GM19193 (cell line): ENCODE measurements at regions not wholly inside any gene's neighbourhood (a gene's known extent, or its start where the extent isn't known, plus 50 kb on each side); places are given as distances from the start of the nearest gene placed in this dataset.

Experiments used
- POLR2A ChIP-seq: IDR thresholded peaks from 4 replicates; pipeline ENCODE4 v1.6.1; 2011; ENCODE audit not compliant: insufficient read depth, insufficient read length; ENCODE audit errors: extremely low read depth

GRCh38 chr2:128973566-128973965 is 654.9 kb upstream of the HS6ST1 start:
- no peak for TF ChIP-seq POLR2A

DNA sequence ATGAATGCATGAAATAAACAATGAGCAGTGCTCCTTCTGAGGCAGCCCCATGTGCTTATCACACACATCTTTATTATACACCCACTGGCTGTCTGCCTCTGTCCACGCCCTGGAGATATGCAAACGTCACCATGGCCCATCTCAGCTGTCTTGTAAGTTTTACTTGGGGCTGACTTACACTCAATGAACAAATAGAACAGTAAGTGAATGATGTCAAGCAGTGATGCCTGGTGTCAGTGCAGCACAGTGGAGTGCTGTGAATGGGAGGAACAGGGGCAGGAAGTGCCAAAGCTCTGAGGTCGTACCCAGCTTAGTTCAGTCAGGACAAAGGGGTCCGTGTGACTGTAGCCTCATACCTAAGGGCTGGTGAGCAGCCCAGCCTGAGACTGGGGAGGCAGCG is 659.5 kb upstream of the HS6ST1 start:
- no peak for TF ChIP-seq POLR2A

DNA sequence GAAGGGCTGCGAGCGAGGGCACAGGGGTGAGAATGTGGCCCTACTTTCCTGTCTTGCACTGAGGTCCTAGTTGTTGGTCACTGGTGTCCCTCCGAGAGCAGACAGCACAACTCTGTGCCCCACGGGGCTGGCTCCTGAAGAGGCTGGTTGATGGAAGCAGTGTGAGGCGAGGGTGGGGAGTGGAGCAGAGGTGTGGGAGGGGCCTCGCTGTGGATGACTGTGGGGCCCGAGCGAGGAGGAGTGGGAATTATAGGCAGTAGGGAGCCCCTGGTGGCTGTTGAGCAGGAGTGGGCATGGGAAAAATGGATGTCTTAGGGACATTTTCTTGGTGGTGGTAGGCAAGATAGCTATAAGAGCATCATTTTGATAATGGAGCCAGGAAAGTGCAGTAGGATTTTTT is 660.5 kb upstream of the HS6ST1 start:
- no peak for TF ChIP-seq POLR2A

GRCh38 chr2:128980475-128980874 is 661.8 kb upstream of the HS6ST1 start:
- TF ChIP-seq POLR2A: no peak

- TF ChIP-seq POLR2A: no peak
Observed at GRCh38 chr2:128981353-128981752, 662.7 kb upstream of the HS6ST1 start.

- no peak for TF ChIP-seq POLR2A
Observed at GRCh38 chr2:128982001-128982400, 663.3 kb upstream of the HS6ST1 start.

GRCh38 chr2:128982670-128983069 is 664.0 kb upstream of the HS6ST1 start:
- TF ChIP-seq POLR2A: no peak

GRCh38 chr2:128983094-128983493 is 664.4 kb upstream of the HS6ST1 start:
- TF ChIP-seq POLR2A: no peak

DNA sequence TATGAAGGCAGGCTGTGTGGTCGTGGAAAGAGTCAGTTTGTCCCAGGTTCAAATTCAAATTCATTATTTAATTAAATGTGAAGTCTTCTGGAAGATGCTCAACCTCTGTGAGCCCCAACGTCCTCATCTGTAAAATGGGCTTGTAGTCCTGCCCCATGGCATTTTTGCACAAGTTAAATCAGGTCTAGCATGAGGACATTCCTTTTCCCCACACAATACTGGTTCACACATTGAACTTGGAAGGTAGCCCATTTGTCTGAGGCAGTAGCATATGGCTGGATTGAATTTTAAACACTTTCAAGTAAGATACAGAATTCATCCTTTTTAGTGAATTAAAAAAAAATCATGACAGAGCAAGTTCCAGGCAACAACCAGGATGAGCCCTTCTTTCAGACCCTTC is 665.4 kb upstream of the HS6ST1 start:
- no peak for TF ChIP-seq POLR2A

DNA sequence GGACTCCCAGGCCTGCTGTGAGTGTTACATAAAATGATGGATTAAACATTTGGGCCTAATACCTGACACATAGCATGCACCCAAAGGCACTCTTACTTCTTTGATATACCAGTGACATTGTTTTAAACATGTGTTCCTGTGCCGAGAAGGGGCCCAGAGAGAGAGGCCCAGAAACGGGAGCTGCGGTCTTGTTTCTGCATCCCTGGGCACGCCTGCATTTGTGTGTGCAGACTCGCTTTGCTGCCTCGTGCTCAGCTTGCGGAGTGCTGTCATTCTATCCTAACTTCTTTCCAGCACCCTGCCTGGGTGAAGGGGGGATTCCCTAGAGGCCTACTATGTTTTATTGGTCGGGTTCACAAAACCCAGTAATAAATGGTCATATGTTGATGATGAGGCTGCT is 666.2 kb upstream of the HS6ST1 start:
- no peak for TF ChIP-seq POLR2A

DNA sequence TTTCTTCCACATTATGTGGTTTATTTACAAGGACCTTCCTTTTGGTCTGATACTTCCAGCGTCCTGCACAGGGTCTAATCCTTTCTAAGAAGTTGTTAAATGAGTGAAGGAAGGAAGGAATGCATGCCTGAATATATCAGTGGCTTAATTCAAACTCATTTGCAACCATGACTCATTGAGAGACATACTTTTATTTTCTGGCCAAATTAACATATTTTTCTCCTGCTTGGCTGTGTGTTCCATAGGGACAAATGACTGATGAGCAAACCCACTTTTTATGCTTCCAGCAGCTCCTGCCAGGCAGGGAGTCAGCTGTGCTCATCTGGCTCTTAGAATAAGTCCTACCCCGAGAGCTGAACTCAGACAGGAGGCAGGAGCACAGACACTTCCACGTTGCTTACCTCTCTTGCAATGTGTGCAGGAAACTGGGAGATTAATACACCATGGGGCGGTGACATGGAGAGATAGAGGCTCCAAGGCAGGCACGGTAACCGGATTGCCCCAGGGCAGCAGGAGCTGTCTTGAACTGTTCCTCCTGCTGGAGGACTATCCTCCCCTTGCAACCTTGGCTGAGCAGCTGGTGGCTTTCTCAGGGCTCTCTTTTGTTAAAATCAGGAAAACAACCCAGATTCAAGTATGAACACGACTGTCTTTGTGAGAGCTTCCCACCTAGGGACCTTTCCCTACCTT is 667.5 kb upstream of the HS6ST1 start:
- no peak for TF ChIP-seq POLR2A

GRCh38 chr2:128986867-128987268 is 668.2 kb upstream of the HS6ST1 start:
- no peak for TF ChIP-seq POLR2A

DNA sequence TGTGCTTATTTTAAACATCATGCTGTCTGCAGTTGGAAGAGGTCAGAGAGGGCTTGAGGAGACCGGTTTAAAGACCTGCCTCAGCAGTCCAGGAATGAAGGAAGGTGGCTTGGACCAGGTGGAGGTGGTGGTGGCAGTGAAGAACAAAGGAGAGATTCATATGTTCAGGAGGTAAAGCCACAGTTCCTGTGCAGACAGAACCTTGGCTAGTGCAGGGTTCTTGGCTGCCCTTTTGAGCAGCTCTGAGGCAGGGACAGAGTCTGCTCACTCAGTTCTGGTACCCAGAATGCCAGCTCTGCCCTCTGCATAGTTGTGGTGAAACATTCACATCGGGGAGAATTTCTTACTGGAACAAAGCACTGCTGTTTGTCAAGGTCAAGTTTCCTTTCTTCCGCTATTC is 669.7 kb upstream of the HS6ST1 start:
- TF ChIP-seq POLR2A: no peak

DNA sequence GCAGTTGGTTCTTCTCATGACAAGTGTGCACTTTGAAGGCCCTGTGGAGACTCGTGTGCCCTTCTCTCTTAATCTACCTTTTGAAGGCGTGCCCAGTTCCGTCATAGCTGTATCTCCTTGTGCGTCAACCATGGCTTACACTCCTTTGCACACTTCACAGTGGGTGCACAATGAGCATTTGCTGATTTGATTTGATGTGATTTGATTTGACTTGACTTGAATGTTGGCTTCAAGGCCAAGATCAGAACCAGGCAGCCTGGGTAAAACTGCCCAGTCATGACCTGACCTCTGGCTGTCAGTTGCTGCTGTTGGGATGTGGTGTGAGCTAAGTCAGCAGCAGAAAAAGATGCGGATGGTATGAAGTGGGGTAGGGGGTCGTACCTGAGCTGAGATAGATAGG is 670.3 kb upstream of the HS6ST1 start:
- TF ChIP-seq POLR2A: no peak

GRCh38 chr2:128995086-128995485 is 676.4 kb upstream of the HS6ST1 start:
- no peak for TF ChIP-seq POLR2A

- TF ChIP-seq POLR2A: no peak
Observed at GRCh38 chr2:128996078-128996477, 677.4 kb upstream of the HS6ST1 start.

- no peak for TF ChIP-seq POLR2A
Observed at GRCh38 chr2:128997166-128997866, 678.6 kb upstream of the HS6ST1 start.

GRCh38 chr2:129001926-129002325 is 683.3 kb upstream of the HS6ST1 start:
- TF ChIP-seq POLR2A: no peak

DNA sequence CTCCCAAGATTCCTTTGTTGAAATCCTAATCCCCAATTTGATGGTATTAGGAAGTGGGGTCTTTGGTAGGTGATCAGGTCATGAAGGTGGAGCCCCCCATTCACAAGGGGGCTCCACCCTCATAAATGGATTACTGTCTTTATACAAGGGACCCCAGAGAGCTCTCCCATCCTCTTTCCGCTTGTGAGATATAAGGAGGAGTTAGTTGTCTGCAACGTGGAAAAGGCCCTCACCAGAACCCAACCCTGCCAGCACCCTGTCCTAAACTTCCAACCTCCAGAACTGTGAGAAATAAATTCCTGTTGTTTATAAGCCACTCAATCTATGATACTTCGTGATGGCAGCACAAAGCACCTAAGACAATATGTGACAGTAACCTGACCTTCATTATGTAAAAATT is 684.1 kb upstream of the HS6ST1 start:
- TF ChIP-seq POLR2A: no peak
